HG02642 (cell line): ENCODE measurements at regions not wholly inside any gene's neighbourhood (a gene's known extent, or its start where the extent isn't known, plus 50 kb on each side); places are given as distances from the start of the nearest gene placed in this dataset.
"Not testable (repeated sequence)": the region's sequence is repeated elsewhere in the genome, so short reads cannot be mapped to it uniquely, and the experiment has no call there.

Experiments used
- ATAC-seq: cut with Tn5 transposase; IDR thresholded peaks from one replicate; pipeline ENCODE4 v1.9.1; 2021; ENCODE audit warnings: mild to moderate bottlenecking; ENCODE audit not compliant: unreplicated experiment, poor library complexity

GRCh38 chr1:86798608-86799291 is 94.4 kb downstream of the SH3GLB1 start:
- ATAC-seq: peak; percentile 71

GRCh38 chr1:86803641-86804040 is 99.3 kb downstream of the SH3GLB1 start:
- not testable (repeated sequence) for ATAC-seq

DNA sequence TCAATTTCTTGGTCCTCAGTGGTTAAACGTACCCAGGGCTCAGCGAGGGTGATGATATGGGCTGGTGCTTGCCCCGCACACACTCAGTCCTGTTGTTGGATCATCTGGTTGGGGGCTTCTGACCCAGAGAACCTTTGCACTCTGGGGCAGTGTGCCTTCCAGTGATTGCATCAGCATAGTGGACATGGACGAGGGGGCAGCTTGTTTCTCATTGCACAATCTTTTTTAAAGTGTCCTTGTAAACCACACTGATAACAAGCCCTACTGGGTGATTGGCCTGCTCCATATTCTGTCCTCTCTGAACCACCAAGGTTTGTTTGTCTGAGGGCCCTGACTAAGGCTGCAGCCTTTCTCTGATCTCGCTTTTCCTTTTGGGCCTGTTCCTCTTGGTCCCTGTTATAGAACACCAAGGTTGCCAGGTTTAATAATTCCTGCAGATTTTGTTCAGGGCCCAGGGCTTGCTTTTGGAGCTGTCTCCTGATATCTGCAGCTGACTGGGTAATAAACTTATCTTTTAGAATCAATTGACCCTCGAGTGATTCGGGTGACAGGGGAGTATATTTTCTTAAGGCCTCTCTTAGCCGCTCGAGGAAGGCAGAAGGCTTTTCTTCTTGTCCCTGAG is 101.6 kb downstream of the SH3GLB1 start:
- not testable (repeated sequence) for ATAC-seq

DNA sequence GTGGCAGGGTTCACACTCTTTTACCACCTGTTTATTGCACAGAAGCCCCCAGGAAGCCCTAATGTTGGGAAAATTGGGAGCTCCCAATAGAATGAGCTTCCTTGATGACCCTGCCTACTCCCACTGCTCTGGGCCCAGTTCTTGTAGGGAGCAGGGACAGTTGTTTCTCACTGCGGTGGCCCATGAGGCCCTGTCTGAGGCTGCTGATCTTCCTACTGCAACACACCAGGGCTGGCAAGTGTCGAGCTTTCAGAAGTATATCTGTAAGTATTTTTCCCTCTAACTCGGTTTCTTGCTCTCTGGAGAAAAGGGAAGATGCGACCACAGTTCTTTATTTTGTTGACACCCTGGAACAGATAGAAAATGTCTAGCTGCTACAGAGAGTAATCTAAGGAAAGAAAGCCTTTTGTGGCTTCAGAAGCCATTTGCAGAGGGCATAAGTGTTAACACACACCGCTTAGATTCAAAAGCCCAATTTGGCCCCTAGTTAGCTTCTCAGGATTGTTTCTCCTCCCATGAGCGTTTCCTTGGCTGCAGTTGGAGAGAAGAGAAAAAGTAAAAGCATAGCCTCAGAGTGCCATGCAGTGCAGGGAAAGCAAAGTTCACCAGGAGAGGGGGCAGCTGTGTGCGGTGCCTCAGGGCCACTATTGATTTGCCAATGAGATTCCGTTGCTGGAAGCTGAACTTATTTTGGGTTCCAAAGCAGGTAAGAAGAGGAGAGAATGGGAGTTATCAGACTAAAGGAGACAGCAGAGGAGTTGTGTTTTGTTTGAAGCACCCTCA is 102.6 kb downstream of the SELENOF start:
- ATAC-seq: no peak

- ATAC-seq: no peak
These were observed 101.6 kb downstream of the SELENOF start for GRCh38 chr1:86812286-86812685.
